Lung (tissue), 11 donors: ENCODE measurements at regions not wholly inside any gene's neighbourhood (a gene's known extent, or its start where the extent isn't known, plus 50 kb on each side); places are given as distances from the start of the nearest gene placed in this dataset.

Experiments used
- ATAC-seq: fragments of 200-7000 bp; cut with Tn5 transposase; one replicate; pipeline ENCODE4 v1.9.1; 2020; ENCODE audit warnings: moderate number of reproducible peaks; ENCODE audit not compliant: insufficient read depth, low FRiP score
- DNase-seq, 3 donors: peaks; one replicate each; pipeline ENCODE4 v3.0.0-alpha.2; 2013 to 2017
- H3K27ac ChIP-seq, 2 donors: one replicate each; pipeline ENCODE4 v1.5.1; 2013; ENCODE audit warnings: mild to moderate bottlenecking in 2 of 2, moderate library complexity in 2 of 2, control low read depth in 1 of 2, inconsistent platforms in 1 of 2, low read depth in 1 of 2, low read length in 1 of 2
- H3K27me3 ChIP-seq, 3 donors: one replicate each; pipeline ENCODE4 v1.5.1; 2013; ENCODE audit warnings: low read length in 2 of 3; ENCODE audit not compliant: control insufficient read depth in 3 of 3, insufficient read depth in 3 of 3
- H3K36me3 ChIP-seq, 4 donors: one replicate each; pipeline ENCODE4 v1.5.1; 2013; ENCODE audit warnings: low read length in 4 of 4, mild to moderate bottlenecking in 1 of 4, moderate library complexity in 1 of 4; ENCODE audit not compliant: control insufficient read depth in 4 of 4, insufficient read depth in 4 of 4
- H3K4me1 ChIP-seq, 5 donors: one replicate each; pipeline ENCODE4 v1.5.1; 2013; ENCODE audit warnings: low read length in 5 of 5, mild to moderate bottlenecking in 2 of 5, moderate library complexity in 1 of 5; ENCODE audit not compliant: control insufficient read depth in 5 of 5, insufficient read depth in 5 of 5
- H3K4me3 ChIP-seq: one replicate; pipeline ENCODE4 v1.5.1; 2013; ENCODE audit warnings: mild to moderate bottlenecking, control low read depth, moderate library complexity
- H3K9ac ChIP-seq, 2 donors: one replicate each; pipeline ENCODE4 v1.5.1; 2013; ENCODE audit warnings: low read length in 2 of 2, control low read depth in 1 of 2; ENCODE audit not compliant: insufficient read depth in 1 of 2
- H3K9me3 ChIP-seq, 4 donors: one replicate each; pipeline ENCODE4 v1.5.1; 2013; ENCODE audit warnings: low read length in 3 of 4, mild to moderate bottlenecking in 1 of 4, moderate library complexity in 1 of 4; ENCODE audit not compliant: control insufficient read depth in 4 of 4, insufficient read depth in 3 of 4
- CTCF ChIP-seq: IDR thresholded peaks from 2 replicates; pipeline ENCODE4 v1.5.1; 2012; ENCODE audit warnings: mild to moderate bottlenecking; ENCODE audit errors: control extremely low read depth, extremely low read depth
- WGBS, 2 donors: extraction: QIAGEN DNeasy Blood & Tissue Kit; methylation state at CpG; one replicate each; pipeline ENCODE4 v1.1.7; 2013; 5-methylcytosine and 5-hydroxymethylcytosine counted together
- donor health status: control.
- donor health status: control.
- donor health status: Bipolar disorder and iron deficiency.
- donor health status: healthy.
- donor health status: DM: yes; HTN: yes; CAD: no.

- no peak overlapping the region for H3K27ac ChIP-seq
- no peaks in the 10 kb centered on the region for H3K27me3 ChIP-seq
- peak in 2 of 3 donors; percentile 71 to 79 for DNase-seq
- ATAC-seq: no peak
- TF ChIP-seq CTCF: no peak
- H3K4me1 ChIP-seq: peaks cover 0 to 9% (median 0%) of the 10 kb centered on the region in 5 donors
- H3K4me3 ChIP-seq: no peak overlapping the region
- no peaks in the 10 kb centered on the region for H3K36me3 ChIP-seq
- no peak overlapping the region for H3K9ac ChIP-seq
- H3K9me3 ChIP-seq: no peaks in the 10 kb centered on the region
Observed at GRCh38 chr1:82515650-82516049, 714.9 kb downstream of the ADGRL2 start.

- Histone ChIP-seq H3K4me3 (no peak overlapping the region), H3K4me1 (no peaks in the 10 kb centered on the region), H3K36me3 (no peaks in the 10 kb centered on the region), H3K9me3 (no peaks in the 10 kb centered on the region), H3K27me3 (no peaks in the 10 kb centered on the region), H3K27ac (no peak overlapping the region), H3K9ac (no peak overlapping the region)
- DNase-seq (no peak), ATAC-seq (no peak)
- TF ChIP-seq CTCF: no peak
Observed at GRCh38 chr1:82511441-82511840, 710.7 kb downstream of the ADGRL2 start.

DNA sequence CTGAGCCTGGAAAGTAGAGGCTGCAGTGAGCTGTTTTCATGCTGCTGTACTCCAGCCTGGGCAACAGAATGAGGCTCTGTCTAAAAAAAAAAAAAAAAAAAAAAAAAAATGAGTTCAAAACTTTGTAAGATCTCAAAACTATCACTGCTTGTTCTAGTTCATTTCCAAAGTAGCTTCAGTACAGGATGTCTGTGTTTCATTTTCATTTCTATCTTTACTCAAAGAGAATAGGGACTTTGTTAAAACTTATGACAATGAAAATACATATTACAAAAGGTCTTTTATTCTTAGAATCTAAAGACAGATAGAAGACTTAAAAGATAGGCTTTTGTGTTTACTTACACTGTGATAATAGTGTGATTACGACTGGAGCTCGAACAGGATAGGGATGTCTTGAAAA is 709.7 kb downstream of the ADGRL2 start:
- Histone ChIP-seq H3K27me3 (no peaks in the 10 kb centered on the region), H3K27ac (no peak overlapping the region), H3K9me3 (no peaks in the 10 kb centered on the region), H3K4me1 (no peaks in the 10 kb centered on the region), H3K36me3 (no peaks in the 10 kb centered on the region), H3K9ac (no peak overlapping the region), H3K4me3 (no peak overlapping the region)
- TF ChIP-seq CTCF: no peak
- no peak for DNase-seq
- ATAC-seq: no peak
- 87 to 97% methylated on average over 2 of the region's 2 CpGs for WGBS, 2 donors

DNA sequence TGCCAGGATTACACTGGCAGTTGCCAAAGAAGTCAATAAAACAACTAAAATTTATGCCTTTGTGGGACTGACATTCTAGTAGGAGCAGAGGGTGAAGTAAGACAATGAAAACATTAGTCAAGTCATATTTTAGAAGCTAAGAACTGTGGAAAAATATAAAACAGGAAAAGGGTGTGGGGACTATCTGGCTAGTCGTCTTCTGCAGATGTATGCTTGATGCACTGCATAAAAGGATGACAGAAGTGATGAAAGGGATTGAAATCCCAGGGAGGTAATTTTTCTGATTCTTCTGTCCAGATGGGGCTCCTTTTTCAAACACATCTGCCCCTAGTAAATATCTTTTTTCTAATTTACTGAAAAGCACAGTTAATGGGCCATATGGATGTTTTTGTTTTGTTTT is 706.3 kb downstream of the ADGRL2 start:
- no peaks in the 10 kb centered on the region for H3K27me3 ChIP-seq
- ATAC-seq (no peak), DNase-seq (no peak)
- no peak overlapping the region for H3K27ac ChIP-seq
- TF ChIP-seq CTCF: no peak
- H3K4me1 ChIP-seq: no peaks in the 10 kb centered on the region
- H3K4me3 ChIP-seq: no peak overlapping the region
- no peaks in the 10 kb centered on the region for H3K9me3 ChIP-seq
- H3K36me3 ChIP-seq: no peaks in the 10 kb centered on the region
- H3K9ac ChIP-seq: no peak overlapping the region
- 65 to 76% methylated on average over 1 of the region's 1 CpG for WGBS, 2 donors
